ENCODE measurements at regions not wholly inside any gene's neighbourhood (a gene's known extent, or its start where the extent isn't known, plus 50 kb on each side); places are given as distances from the start of the nearest gene placed in this dataset.
"Not testable (repeated sequence)": the region's sequence is repeated elsewhere in the genome, so short reads cannot be mapped to it uniquely, and the experiment has no call there.

- no peak for DNase-seq (ENCODE audit: low spot score)
- peaks cover 25% of the 10 kb centered on the region for H3K9me3 Mint-ChIP-seq
- no peak for ATAC-seq
- POLR2A ChIA-PET = no interaction called here
- 0 out of 2 replicates have a peak overlapping the region, but pooled peaks have one; percentile 95 for H3K4me3 Mint-ChIP-seq
- peaks cover 24% of the 10 kb centered on the region for H3K36me3 Mint-ChIP-seq
- peaks cover 30% of the 10 kb centered on the region for H3K4me1 Mint-ChIP-seq
- CTCF ChIA-PET = interaction anchor here (0.6 kb wide), 1 partner anchor 1669 kb away, joined by 3 read pairs; no protein-coding TSS in a partner anchor
- no peak overlapping the region for H3K27ac Mint-ChIP-seq
- TF ChIP-seq, protein P1, sequence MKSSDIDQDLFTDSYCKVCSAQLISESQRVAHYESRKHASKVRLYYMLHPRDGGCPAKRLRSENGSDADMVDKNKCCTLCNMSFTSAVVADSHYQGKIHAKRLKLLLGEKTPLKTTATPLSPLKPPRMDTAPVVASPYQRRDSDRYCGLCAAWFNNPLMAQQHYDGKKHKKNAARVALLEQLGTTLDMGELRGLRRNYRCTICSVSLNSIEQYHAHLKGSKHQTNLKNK (CRISPR knock-in tag; IDR thresholded peaks at IDR 0.05) = no peak
- no peak for TF ChIP-seq GABPB1 (CRISPR knock-in tag; IDR thresholded peaks at IDR 0.05)
- no peak for TF ChIP-seq MYBL2 (CRISPR knock-in tag; IDR thresholded peaks at IDR 0.05)
- no peak for TF ChIP-seq ERG (CRISPR knock-in tag; IDR thresholded peaks at IDR 0.05)
- TF ChIP-seq USF2 (CRISPR knock-in tag; IDR thresholded peaks at IDR 0.05) = no peak
- TF ChIP-seq OVOL2 (CRISPR knock-in tag; IDR thresholded peaks at IDR 0.05; ENCODE audit: borderline replicate concordance) = no peak
- TF ChIP-seq NR1H2 (CRISPR knock-in tag; IDR thresholded peaks at IDR 0.05) = no peak
- no peak for TF ChIP-seq CREM (CRISPR knock-in tag; IDR thresholded peaks at IDR 0.05)
- TF ChIP-seq NR3C1 (CRISPR knock-in tag; conservative IDR thresholded peaks at IDR 0.05; ENCODE audit: low read depth) = no peak
- H3K27me3 Mint-ChIP-seq (ENCODE audit: low read depth) = no peaks in the 10 kb centered on the region
These were observed 226.2 kb downstream of the ZNF326 start for GRCh38 chr1:90220941-90221693.

GRCh38 chr1:90220496-90220895 is 225.6 kb downstream of the ZNF326 start:
- ChIA-PET POLR2A (no interaction called here), CTCF (no interaction called here)
- peaks cover 18% of the 10 kb centered on the region for H3K36me3 Mint-ChIP-seq
- H3K27ac Mint-ChIP-seq = no peak overlapping the region
- ATAC-seq (no peak), DNase-seq (ENCODE audit: low spot score) (no peak)
- peak overlapping the region; percentile 95 for H3K4me3 Mint-ChIP-seq
- H3K4me1 Mint-ChIP-seq = peaks cover 30% of the 10 kb centered on the region
- H3K9me3 Mint-ChIP-seq = peaks cover 19% of the 10 kb centered on the region
- TF ChIP-seq MYBL2 (CRISPR knock-in tag; IDR thresholded peaks at IDR 0.05) (no peak), ZNF121 (CRISPR knock-in tag; IDR thresholded peaks at IDR 0.05) (no peak), TEAD1 (CRISPR knock-in tag; IDR thresholded peaks at IDR 0.05) (no peak), RORB (CRISPR knock-in tag; IDR thresholded peaks at IDR 0.05) (no peak), JAZF1 (CRISPR knock-in tag; IDR thresholded peaks at IDR 0.05) (no peak), ZNF219 (CRISPR knock-in tag; IDR thresholded peaks at IDR 0.05; ENCODE audit: borderline replicate concordance) (no peak), GTF2I (CRISPR knock-in tag; conservative IDR thresholded peaks at IDR 0.05) (no peak), ZNF263 (CRISPR knock-in tag; IDR thresholded peaks at IDR 0.05; ENCODE audit: low read depth) (no peak)
- H3K27me3 Mint-ChIP-seq (ENCODE audit: low read depth) = no peaks in the 10 kb centered on the region

DNA sequence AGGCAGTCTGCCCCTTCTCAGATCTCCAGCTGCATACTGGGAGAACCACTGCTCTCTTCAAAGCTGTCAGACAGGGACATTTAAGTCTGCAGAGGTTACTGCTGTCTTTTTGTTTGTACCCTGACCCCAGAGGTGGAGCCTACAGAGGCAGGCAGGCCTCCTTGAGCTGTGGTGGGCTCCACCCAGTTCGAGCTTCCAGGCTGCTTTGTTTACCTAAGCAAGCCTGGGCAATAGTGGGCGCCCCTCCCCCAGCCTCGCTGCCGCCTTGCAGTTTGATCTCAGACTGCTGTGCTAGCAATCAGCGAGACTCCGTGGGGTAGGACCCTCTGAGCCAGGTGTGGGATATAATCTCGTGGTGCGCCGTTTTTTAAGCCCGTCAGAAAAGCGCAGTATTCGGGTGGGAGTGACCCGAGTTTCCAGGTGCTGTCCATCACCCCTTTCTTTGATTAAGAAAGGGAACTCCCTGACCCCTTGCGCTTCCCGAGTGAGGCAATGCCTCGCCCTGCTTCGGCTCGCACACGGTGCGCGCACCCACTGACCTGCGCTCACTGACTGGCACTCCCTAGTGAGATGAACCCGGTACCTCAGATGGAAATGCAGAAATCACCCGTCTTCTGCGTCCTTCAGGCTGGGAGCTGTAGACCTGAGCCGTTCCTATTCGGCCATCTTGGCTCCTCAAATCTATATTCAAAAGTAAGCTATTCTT is 224.4 kb downstream of the ZNF326 start:
- not testable (repeated sequence) for ATAC-seq; H3K9me3 Mint-ChIP-seq; H3K36me3 Mint-ChIP-seq; H3K27me3 Mint-ChIP-seq (ENCODE audit: low read depth)
- H3K4me3 Mint-ChIP-seq = peak overlapping the region; percentile 95
- H3K27ac Mint-ChIP-seq = peak overlapping the region; percentile 97
- ChIA-PET CTCF (interaction anchor here (1.4 kb wide), 1 partner anchor 373 kb away, joined by 3 read pairs; no protein-coding TSS in a partner anchor), POLR2A (interaction anchor here (0.8 kb wide), 1 partner anchor 10 kb away, joined by 3 read pairs; no protein-coding TSS in a partner anchor)
- peak; percentile 30 for DNase-seq (ENCODE audit: low spot score)
- TF ChIP-seq FOXP1 (CRISPR knock-in tag; IDR thresholded peaks at IDR 0.05; ENCODE audit: borderline replicate concordance) = peak; percentile 50; the same call in 1 of the 2 replicates
- peak; percentile 40; the same call in 1 of the 2 replicates for TF ChIP-seq FOXK1 (CRISPR knock-in tag; IDR thresholded peaks at IDR 0.05)
- TF ChIP-seq ETV6 (CRISPR knock-in tag; IDR thresholded peaks at IDR 0.05) = 0 out of 2 replicates have a peak, but pooled peaks have one; percentile 49
- H3K4me1 Mint-ChIP-seq = peaks cover 30% of the 10 kb centered on the region

All from WTC11 (cell line).